HS-5 (cell line): ENCODE measurements at regions not wholly inside any gene's neighbourhood (a gene's known extent, or its start where the extent isn't known, plus 50 kb on each side); places are given as distances from the start of the nearest gene placed in this dataset.
"Not testable (repeated sequence)": the region's sequence is repeated elsewhere in the genome, so short reads cannot be mapped to it uniquely, and the experiment has no call there.

Experiments
- DNase-seq: peaks from one replicate; pipeline ENCODE4 v3.0.0-alpha.2; 2012; ENCODE audit warnings: low read depth

GRCh38 chr9:1115370-1115769 is 65.2 kb downstream of the DMRT2 start:
- no peak for DNase-seq

DNA sequence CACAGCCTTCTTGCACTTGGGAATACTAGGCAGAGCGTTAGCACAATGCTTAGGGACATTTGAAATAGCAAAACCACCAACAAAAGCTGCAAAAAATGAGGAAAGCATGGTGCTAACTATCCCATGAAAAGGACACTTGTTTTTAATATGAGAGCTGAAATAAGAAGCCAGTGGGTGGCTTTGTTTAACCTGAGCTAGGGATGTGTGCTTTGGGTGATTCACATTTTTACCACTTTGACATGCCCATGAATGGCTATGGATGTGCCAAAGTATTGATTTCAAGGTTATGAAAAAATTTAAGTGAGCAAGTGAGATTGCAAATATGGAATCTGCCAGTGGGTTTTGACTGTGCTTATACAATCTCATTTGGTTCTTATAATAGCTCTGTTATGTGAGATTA is 67.3 kb downstream of the DMRT2 start:
- no peak for DNase-seq

GRCh38 chr9:1120500-1121165 is 70.5 kb downstream of the DMRT2 start:
- DNase-seq = no peak

GRCh38 chr9:1125741-1126140 is 75.6 kb downstream of the DMRT2 start:
- DNase-seq = peak; percentile 78

DNA sequence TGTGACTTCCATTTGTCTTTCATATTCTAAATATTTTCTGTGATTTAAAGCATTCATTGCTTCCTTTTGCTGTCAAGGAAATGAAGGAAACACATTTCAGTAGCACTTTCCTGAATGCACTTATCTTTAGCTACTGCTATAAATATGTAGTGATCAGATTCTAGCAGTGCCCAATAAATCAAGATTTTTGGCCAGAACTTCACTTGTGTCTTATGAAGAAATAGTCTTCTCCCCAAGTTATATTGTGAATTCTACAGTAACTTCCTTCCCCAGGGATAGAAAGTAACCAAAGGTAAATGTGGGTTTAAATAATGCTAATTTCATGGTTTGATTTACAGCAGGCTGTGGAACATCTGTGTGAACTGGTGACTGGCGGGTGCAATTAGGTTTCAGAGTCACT is 77.9 kb downstream of the DMRT2 start:
- DNase-seq = no peak

- no peak for DNase-seq
Observed at GRCh38 chr9:1129382-1129781, 79.2 kb downstream of the DMRT2 start.

GRCh38 chr9:1140057-1140456 is 89.9 kb downstream of the DMRT2 start:
- no peak for DNase-seq

DNA sequence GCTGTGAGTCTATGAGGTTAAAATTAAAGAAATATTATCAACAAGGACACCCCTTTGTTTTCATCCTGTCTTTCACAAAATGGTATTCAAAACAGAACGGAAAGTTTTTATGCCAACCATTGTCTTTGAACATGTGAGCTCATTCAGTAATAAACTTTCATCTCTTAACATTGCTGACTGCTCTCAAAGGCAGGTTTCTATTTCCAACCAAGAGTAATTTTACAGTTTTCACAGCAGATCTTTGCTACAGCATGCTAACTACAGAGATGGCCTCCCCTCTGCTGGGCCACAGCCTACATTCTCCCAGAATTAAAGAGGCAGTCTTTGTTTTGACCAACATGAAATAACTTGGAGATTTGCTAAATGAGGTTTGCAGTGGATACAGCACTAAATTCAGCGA is 101.5 kb downstream of the DMRT2 start:
- DNase-seq = no peak

DNA sequence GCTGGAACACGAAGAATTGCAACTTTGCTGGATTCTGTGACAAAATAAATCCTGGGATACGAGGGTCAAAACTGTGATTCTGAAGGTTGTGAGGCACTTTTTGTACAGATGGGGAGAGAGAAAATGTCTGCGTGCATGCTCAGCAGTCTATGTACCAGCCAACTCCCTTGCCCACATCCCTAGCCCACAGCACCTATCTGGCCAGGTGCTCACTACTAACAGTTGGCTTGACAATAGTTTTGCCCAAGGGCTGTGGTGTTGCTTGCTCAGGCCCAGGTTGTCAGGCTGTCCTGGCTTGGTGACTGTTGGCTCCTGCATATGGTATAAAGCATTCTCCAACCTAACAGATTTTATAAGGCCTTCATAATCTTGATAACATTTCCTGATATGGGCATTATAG is 102.0 kb downstream of the DMRT2 start:
- DNase-seq = no peak

DNA sequence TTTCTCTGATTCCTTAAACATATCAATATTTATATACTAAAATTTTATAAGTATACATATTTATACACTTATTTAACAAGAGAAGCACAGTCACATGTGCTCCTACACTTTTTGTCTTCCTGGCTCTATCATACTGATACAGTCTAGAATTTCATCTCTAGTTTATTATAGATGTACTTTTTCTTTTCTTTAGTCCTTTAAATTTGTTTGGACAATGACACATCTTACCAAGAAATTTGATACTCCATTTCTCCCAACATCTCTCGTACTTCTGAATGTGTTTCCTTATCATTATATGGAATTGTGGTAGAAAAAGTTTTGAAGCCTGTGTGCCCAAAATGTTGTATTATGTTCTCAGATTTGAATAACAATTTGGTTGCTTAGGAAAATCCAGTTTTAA is 104.6 kb downstream of the DMRT2 start:
- no peak for DNase-seq

- DNase-seq = no peak
Observed at GRCh38 chr9:1155602-1156001, 105.4 kb downstream of the DMRT2 start.

DNA sequence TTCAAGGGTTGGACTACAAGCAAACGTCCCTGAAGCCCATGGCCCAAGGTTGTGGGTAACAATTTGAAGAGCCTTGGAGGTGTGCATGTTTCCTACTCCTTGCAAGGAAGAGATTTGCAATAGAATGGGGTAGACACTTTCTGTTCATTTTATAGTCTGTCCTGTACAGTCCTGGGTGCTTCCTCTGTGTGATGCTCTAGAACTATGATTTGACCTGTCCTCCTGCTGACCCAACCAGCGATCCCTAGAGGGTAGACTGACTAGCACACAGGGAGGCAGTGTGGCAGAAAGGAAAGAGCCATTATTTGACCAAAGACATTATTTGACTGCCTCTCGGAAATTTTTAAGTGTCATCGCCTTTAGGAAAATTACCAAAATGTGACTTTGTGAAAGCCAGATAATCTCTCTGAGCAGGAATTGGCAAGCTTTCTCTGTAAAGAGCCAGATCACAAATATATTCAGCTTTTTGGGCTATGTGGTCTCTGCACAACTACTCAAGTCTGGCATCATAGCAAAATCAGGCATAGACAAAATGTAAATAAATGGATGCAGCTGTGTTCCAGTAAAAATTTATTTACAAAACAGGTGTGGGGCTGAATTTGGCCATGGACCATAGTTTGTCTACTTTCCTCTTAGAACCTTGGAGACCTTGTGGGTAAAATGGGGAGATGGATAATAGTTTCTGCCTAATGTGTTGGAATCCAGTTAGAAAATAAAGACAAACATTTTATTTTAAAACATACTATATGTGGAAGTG is 106.8 kb downstream of the DMRT2 start:
- no peak for DNase-seq

- no peak for DNase-seq
Observed at GRCh38 chr9:1157836-1158235, 107.7 kb downstream of the DMRT2 start.

DNA sequence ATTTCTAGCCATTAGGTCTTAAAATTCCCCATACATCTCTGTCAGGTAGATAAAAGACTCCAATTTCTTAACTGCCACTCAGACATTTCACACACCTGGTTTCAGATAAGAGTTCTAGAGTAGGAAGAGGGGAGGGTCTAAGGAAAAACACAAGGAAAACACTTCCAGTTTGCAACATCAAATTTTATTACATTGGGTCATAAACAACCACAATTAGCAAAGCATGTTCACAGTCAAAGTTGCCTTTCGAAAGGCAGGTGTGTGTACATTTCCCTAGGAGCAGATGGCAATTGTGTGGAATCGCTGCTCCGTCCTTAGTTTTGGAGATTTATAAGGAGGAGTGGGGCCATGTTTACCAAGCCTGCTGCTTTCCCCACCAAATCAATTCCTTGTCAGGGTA is 120.8 kb downstream of the DMRT2 start:
- DNase-seq = no peak

DNA sequence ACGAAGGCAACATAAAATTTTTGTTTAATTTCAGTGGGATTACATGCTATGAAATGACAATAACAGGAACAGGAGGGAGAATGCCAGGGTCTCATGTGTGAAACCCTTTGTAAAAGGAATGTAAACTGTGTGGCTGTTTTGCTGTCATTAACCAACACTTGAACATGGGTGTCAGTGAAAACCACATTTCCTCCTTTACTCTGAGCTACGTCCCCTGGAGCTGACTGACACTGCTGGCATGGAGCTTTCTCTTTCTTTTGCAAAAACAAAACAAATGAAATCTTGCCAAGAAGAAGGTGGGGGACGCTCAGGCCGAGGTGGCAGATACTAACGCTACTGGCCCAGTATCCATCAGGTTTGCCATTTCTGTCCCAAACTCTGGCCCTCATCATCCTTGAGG is 121.4 kb downstream of the DMRT2 start:
- DNase-seq = no peak

- DNase-seq = no peak
Observed at GRCh38 chr9:1173211-1173610, 123.1 kb downstream of the DMRT2 start.

GRCh38 chr9:1173993-1174392 is 123.8 kb downstream of the DMRT2 start:
- no peak for DNase-seq

- no peak for DNase-seq
Observed at GRCh38 chr9:1179366-1179765, 129.2 kb downstream of the DMRT2 start.

DNA sequence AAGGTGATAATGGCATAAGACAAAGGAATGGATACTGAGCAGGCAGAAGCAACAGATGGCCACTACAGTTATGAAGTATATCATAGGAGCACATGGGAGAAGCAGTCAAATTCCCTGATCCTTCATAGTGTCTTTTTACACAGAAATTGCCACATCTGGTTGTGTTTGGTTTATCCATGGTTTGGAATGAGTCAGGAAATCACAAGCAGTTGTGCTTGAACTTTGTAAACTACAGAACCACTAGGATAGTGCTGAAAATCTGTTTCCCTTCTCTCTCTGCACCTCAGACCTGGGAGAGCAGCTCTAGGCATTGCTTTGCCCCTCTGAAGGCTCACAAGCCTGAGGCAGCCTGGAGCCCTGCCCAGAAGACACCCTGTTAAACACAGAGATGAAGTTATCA is 134.0 kb downstream of the DMRT2 start:
- DNase-seq = no peak

GRCh38 chr9:1187137-1187536 is 137.0 kb downstream of the DMRT2 start:
- DNase-seq = not testable (repeated sequence)

GRCh38 chr9:1195636-1196035 is 145.5 kb downstream of the DMRT2 start:
- DNase-seq = not testable (repeated sequence)

DNA sequence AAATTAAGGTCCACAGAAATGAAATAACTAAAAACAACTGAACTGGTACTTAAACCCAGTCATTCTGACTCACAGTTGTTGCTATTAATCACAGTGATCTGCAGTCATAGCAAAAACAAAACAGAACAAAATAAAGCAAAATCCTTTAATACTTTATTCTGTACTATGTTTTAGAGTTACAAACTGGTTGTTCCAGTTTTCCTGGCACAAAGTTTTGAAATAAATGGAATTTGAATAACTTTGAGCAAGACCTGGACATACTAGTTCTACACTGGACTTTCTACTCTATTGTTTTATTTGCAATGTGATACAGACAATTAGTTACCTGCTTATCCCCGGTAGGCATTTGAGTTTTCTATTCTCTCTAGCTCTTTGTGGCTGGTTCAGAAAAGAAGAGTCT is 147.9 kb downstream of the DMRT2 start:
- DNase-seq = no peak

DNA sequence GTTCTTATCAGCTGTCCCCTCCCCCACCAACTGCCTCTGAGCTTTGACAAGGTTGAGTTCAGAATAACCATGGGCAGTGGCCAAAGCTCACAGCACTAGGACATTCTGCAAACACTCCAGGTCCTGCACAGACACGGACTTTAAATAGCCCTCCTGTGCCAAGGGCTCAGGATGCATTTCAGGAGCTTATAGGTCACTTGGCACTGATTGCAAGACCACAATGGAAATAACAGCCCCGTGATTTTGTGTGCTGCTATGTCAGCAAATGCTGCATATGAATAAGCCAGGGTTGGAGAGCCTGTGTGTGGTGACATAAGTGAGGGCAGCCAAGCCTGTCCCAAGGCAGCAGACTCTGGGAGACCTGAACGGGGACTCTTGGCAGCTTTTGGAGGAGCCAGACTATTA is 150.7 kb downstream of the DMRT2 start:
- no peak for DNase-seq

GRCh38 chr9:1201262-1201661 is 151.1 kb downstream of the DMRT2 start:
- no peak for DNase-seq
